ENCODE measurements at regions not wholly inside any gene's neighbourhood (a gene's known extent, or its start where the extent isn't known, plus 50 kb on each side); places are given as distances from the start of the nearest gene placed in this dataset.

DNA sequence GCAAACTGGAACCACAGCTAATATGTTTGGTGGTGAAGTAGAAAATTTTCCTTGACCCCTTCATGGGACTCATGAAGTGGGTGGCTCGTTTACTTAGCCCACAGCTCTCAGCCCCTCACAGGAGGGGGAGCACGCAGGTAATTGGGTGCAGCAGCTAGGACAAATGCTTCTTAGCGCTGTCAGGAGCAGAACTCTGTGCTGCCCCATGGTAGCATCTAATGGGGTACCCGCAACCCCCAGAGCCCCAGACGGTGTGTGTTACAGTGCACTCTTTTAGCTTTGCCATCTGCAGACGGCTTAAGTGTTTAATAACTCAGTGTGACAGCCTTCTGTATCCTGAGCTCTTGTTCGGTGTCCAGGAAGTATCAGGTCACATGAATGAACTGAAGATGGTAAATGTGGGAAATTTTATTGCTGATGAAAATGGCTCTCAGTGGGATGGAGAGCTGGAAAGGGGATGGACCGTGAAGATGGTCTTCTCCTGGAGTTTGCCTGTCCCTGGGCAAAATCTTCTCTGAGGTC lies 189.6 kb upstream of the ZRANB2 start:
- TF ChIP-seq, protein P1, sequence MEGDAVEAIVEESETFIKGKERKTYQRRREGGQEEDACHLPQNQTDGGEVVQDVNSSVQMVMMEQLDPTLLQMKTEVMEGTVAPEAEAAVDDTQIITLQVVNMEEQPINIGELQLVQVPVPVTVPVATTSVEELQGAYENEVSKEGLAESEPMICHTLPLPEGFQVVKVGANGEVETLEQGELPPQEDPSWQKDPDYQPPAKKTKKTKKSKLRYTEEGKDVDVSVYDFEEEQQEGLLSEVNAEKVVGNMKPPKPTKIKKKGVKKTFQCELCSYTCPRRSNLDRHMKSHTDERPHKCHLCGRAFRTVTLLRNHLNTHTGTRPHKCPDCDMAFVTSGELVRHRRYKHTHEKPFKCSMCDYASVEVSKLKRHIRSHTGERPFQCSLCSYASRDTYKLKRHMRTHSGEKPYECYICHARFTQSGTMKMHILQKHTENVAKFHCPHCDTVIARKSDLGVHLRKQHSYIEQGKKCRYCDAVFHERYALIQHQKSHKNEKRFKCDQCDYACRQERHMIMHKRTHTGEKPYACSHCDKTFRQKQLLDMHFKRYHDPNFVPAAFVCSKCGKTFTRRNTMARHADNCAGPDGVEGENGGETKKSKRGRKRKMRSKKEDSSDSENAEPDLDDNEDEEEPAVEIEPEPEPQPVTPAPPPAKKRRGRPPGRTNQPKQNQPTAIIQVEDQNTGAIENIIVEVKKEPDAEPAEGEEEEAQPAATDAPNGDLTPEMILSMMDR (IDR thresholded peaks at IDR 0.05), result no peak
- no peak for TF ChIP-seq POLR2A (IDR thresholded peaks at IDR 0.05)
